Stimulated activated CD8-positive, alpha-beta memory T cell treated with anti-CD3 and anti-CD28 coated beads, Interleukin-7, amount 100 ng/mL, for 24 hours (primary cell): ENCODE measurements at regions not wholly inside any gene's neighbourhood (a gene's known extent, or its start where the extent isn't known, plus 50 kb on each side); places are given as distances from the start of the nearest gene placed in this dataset.
A peak's percentile ranks its signal among the peaks of the same experiment; 100 is the strongest.
"Not testable (repeated sequence)": the region's sequence is repeated elsewhere in the genome, so short reads cannot be mapped to it uniquely, and the experiment has no call there.

Experiments
- DNase-seq: peaks from one replicate; pipeline ENCODE4 v3.0.0-alpha.2; 2020; ENCODE audit warnings: low read depth

GRCh38 chr16:56013962-56014552 is 138.9 kb upstream of the CES5A start:
- DNase-seq, result peak; percentile 5

GRCh38 chr16:56012482-56012811 is 137.3 kb upstream of the CES5A start:
- DNase-seq, result no peak

- DNase-seq, result no peak
Measured at GRCh38 chr16:56011808-56012481, 136.8 kb upstream of the CES5A start.

- DNase-seq, result no peak
Measured at GRCh38 chr16:56005958-56006357, 130.8 kb upstream of the CES5A start.

- no peak for DNase-seq
Measured at GRCh38 chr16:55999683-56000082, 124.5 kb upstream of the CES5A start.

GRCh38 chr16:55993088-55993487 is 117.9 kb upstream of the CES5A start:
- DNase-seq, result no peak

GRCh38 chr16:55992551-55992950 is 117.4 kb upstream of the CES5A start:
- no peak for DNase-seq

- no peak for DNase-seq
Measured at GRCh38 chr16:55991843-55992242, 116.7 kb upstream of the CES5A start.

GRCh38 chr16:55989569-55989907 is 114.4 kb upstream of the CES5A start:
- DNase-seq, result no peak

GRCh38 chr16:55988850-55989568 is 113.8 kb upstream of the CES5A start:
- DNase-seq, result not testable (repeated sequence)

- no peak for DNase-seq
Measured at GRCh38 chr16:55988013-55988412, 112.8 kb upstream of the CES5A start.

GRCh38 chr16:55982597-55982996 is 107.4 kb upstream of the CES5A start:
- DNase-seq, result no peak

GRCh38 chr16:55981557-55981956 is 106.4 kb upstream of the CES5A start:
- DNase-seq, result no peak

- no peak for DNase-seq
Measured at GRCh38 chr16:55976815-55977214, 101.6 kb upstream of the CES5A start.

- DNase-seq, result no peak
Measured at GRCh38 chr16:55971447-55971846, 96.3 kb upstream of the CES5A start.

GRCh38 chr16:55968221-55968620 is 93.0 kb upstream of the CES5A start:
- no peak for DNase-seq

- no peak for DNase-seq
Measured at GRCh38 chr16:55964923-55965475, 89.8 kb upstream of the CES5A start.

GRCh38 chr16:55955845-55956244 is 80.7 kb upstream of the CES5A start:
- DNase-seq, result no peak

- no peak for DNase-seq
Measured at GRCh38 chr16:55955424-55955823, 80.3 kb upstream of the CES5A start.

GRCh38 chr16:55954906-55955305 is 79.7 kb upstream of the CES5A start:
- DNase-seq, result no peak

GRCh38 chr16:55949518-55949917 is 74.3 kb upstream of the CES5A start:
- no peak for DNase-seq

- no peak for DNase-seq
Measured at GRCh38 chr16:55948230-55948629, 73.1 kb upstream of the CES5A start.

GRCh38 chr16:55947366-55947765 is 72.2 kb upstream of the CES5A start:
- no peak for DNase-seq
